BLaER1 (cell line): ENCODE measurements at regions not wholly inside any gene's neighbourhood (a gene's known extent, or its start where the extent isn't known, plus 50 kb on each side); places are given as distances from the start of the nearest gene placed in this dataset.

ENCODE experiments used
- H3K27ac ChIP-seq: shearing (Covaris generic); formaldehyde crosslinking; 2 replicates; pipeline ENCODE4 v1.8.1; 2022
- H3K27me3 ChIP-seq: shearing (Covaris generic); formaldehyde crosslinking; 2 replicates; pipeline ENCODE4 v1.8.1; 2022
- H3K36me3 ChIP-seq: shearing (Covaris generic); formaldehyde crosslinking; 2 replicates; pipeline ENCODE4 v1.8.1; 2022
- H3K4me1 ChIP-seq: shearing (Covaris generic); formaldehyde crosslinking; 2 replicates; pipeline ENCODE4 v1.8.1; 2022
- H3K4me2 ChIP-seq: shearing (Covaris generic); formaldehyde crosslinking; 2 replicates; pipeline ENCODE4 v1.8.1; 2022
- H3K4me3 ChIP-seq: shearing (Covaris generic); formaldehyde crosslinking; 2 replicates; pipeline ENCODE4 v1.8.1; 2022
- H3K9ac ChIP-seq: shearing (Covaris generic); formaldehyde crosslinking; 2 replicates; pipeline ENCODE4 v1.8.1; 2022
- H3K9me3 ChIP-seq: shearing (Covaris generic); formaldehyde crosslinking; 2 replicates; pipeline ENCODE4 v1.8.1; 2022
- H4K20me1 ChIP-seq: shearing (Covaris generic); formaldehyde crosslinking; 2 replicates; pipeline ENCODE4 v1.8.1; 2022
- Cebpa-rat ChIP-seq: shearing (Covaris generic); IDR thresholded peaks from 2 replicates; pipeline ENCODE4 v1.8.1; 2022

DNA sequence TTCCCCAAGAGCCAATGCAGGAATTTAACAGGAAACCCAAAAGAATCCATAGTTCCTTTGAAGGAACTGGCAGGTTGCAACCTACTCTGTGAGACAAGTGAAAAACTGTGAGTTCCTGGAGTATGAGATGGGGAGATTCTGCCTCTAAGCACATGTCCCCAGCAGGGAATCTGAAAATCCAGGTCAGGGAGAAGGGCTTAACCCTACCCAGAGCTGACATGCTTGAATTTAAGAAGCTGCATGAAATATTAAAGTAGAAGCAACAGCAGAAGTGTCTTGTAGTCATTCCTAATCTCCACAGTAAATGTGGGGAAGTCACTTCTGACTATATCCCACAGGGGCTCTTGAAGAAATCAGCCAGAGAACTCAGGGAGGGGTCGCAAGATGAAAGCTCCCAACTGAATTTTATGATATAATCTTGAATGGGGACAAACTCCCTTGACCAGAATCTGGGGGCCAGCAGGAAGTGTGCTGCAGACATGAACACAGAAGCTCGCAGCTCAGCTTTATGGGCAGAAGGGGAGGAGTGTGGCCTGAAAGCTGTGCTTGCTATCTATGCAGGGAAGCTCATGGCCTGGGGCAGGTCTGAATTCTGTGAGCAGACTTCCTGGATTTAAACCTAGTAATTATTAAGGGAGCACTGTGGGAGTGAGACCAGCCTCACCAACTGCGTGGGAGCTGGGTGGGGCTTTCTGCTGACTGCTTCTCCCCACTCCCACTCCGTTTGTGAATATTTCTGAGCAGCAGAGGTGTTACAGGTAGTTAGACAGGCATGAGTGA lies 184.1 kb upstream of the KYNU start:
- H3K4me3 ChIP-seq, result no peak overlapping the region
- no peak overlapping the region for H3K27ac ChIP-seq
- no peak overlapping the region for H3K4me2 ChIP-seq
- H3K9ac ChIP-seq, result no peak overlapping the region
- no peak for TF ChIP-seq Cebpa-rat
- H3K27me3 ChIP-seq, result no peaks in the 10 kb centered on the region
- H3K9me3 ChIP-seq, result no peaks in the 10 kb centered on the region
- peaks cover 26% of the 10 kb centered on the region for H3K4me1 ChIP-seq
- H4K20me1 ChIP-seq, result no peaks in the 10 kb centered on the region
- no peaks in the 10 kb centered on the region for H3K36me3 ChIP-seq

DNA sequence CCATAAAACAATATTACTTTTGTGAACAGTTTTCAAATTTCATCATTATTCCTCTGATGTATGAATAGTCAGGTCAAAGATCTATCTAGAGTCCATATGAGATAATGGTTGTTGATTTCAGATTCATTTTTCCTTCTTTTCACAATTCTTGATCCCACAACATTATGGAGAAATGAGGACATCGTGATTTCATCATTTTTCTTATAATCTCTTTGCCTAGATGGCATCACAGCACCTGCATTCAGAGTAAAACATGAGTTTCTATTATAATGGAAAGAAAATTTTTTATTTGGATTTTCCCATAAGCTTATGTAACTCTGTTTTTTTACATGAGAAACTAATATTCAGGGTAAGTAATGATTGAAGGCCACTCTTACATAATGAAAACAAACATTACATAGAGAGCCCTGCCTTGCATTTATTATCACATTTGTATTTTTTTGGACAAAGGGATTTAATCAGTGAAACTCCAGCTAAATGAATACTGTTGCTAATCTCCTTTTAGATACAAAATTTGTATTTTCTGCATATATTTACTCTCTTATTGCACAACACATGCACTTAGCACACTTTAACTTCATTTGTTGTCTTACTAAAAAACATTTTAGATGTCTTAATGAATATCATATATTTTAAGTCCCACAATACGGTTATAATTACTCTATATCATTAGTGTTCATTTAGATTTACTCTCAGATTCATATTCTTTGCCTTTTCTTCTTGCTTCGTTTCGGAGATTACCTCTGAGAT lies 188.4 kb upstream of the KYNU start:
- Histone ChIP-seq H3K27me3 (no peaks in the 10 kb centered on the region), H4K20me1 (no peaks in the 10 kb centered on the region), H3K36me3 (no peaks in the 10 kb centered on the region), H3K4me2 (no peak overlapping the region), H3K27ac (no peak overlapping the region), H3K4me3 (no peak overlapping the region), H3K9me3 (no peaks in the 10 kb centered on the region), H3K9ac (no peak overlapping the region), H3K4me1 (no peaks in the 10 kb centered on the region; the same call in 1 of the 2 replicates)
- TF ChIP-seq Cebpa-rat, result no peak

- H3K4me2 ChIP-seq, result no peak overlapping the region
- H3K27ac ChIP-seq, result no peak overlapping the region
- H3K9me3 ChIP-seq, result no peaks in the 10 kb centered on the region
- TF ChIP-seq Cebpa-rat, result no peak
- H3K27me3 ChIP-seq, result no peaks in the 10 kb centered on the region
- no peak overlapping the region for H3K4me3 ChIP-seq
- no peaks in the 10 kb centered on the region for H3K36me3 ChIP-seq
- H3K4me1 ChIP-seq, result no peaks in the 10 kb centered on the region
- H3K9ac ChIP-seq, result no peak overlapping the region
- no peaks in the 10 kb centered on the region for H4K20me1 ChIP-seq
Observed at GRCh38 chr2:142687509-142687908, 190.0 kb upstream of the KYNU start.

- no peak for TF ChIP-seq Cebpa-rat
Observed at GRCh38 chr2:142687075-142687474, 190.4 kb upstream of the KYNU start.

GRCh38 chr2:142684667-142685066 lies 192.8 kb upstream of the KYNU start:
- Histone ChIP-seq H3K4me1 (no peaks in the 10 kb centered on the region), H3K9ac (no peak overlapping the region), H3K36me3 (no peaks in the 10 kb centered on the region), H3K27me3 (no peaks in the 10 kb centered on the region), H3K4me2 (no peak overlapping the region), H4K20me1 (no peaks in the 10 kb centered on the region), H3K4me3 (no peak overlapping the region), H3K27ac (no peak overlapping the region), H3K9me3 (no peaks in the 10 kb centered on the region)
- no peak for TF ChIP-seq Cebpa-rat

More at GRCh38 chr2:142687075-142687474, 190.4 kb upstream of the KYNU start:
- Histone ChIP-seq H3K4me2 (no peak overlapping the region), H4K20me1 (no peaks in the 10 kb centered on the region), H3K9me3 (no peaks in the 10 kb centered on the region), H3K27ac (no peak overlapping the region), H3K4me3 (no peak overlapping the region), H3K36me3 (no peaks in the 10 kb centered on the region), H3K27me3 (no peaks in the 10 kb centered on the region), H3K9ac (no peak overlapping the region), H3K4me1 (no peaks in the 10 kb centered on the region)

- Histone ChIP-seq H3K27ac (no peak overlapping the region), H3K4me1 (no peaks in the 10 kb centered on the region), H3K36me3 (no peaks in the 10 kb centered on the region), H3K27me3 (no peaks in the 10 kb centered on the region), H3K9me3 (no peaks in the 10 kb centered on the region), H3K9ac (no peak overlapping the region), H3K4me2 (no peak overlapping the region), H4K20me1 (no peaks in the 10 kb centered on the region), H3K4me3 (no peak overlapping the region)
- no peak for TF ChIP-seq Cebpa-rat
Observed at GRCh38 chr2:142682528-142682927, 194.9 kb upstream of the KYNU start.

DNA sequence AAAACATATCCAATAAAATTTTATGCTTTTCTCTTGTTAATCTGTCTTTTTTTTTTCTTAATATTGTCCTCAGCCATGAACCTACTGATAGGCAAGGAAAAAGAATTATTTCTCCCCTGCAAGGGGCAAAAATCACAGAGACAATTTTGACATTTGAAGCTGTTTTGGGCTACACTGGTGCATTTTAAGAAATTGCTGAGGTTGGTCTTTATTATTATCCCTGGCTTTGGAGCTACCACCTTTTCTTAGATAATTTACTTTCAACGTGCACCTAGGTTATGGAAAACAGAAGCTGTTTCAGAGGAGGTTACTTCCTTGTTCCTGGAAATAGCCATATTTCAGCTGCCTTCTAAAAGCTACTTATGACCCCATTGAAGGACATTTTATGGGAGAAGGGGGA lies 195.5 kb upstream of the KYNU start:
- Histone ChIP-seq H3K4me3 (no peak overlapping the region), H3K9ac (no peak overlapping the region), H3K27me3 (no peaks in the 10 kb centered on the region), H3K27ac (no peak overlapping the region), H3K4me2 (no peak overlapping the region), H3K9me3 (no peaks in the 10 kb centered on the region), H3K36me3 (no peaks in the 10 kb centered on the region), H3K4me1 (no peaks in the 10 kb centered on the region), H4K20me1 (no peaks in the 10 kb centered on the region)
- no peak for TF ChIP-seq Cebpa-rat

- Histone ChIP-seq H3K4me2 (no peak overlapping the region), H3K9ac (no peak overlapping the region)
Observed at GRCh38 chr2:142678164-142678563, 199.3 kb upstream of the KYNU start.

GRCh38 chr2:142675398-142675797 lies 202.1 kb upstream of the KYNU start:
- no peaks in the 10 kb centered on the region for H3K4me1 ChIP-seq
- H3K9me3 ChIP-seq, result no peaks in the 10 kb centered on the region
- no peak overlapping the region for H3K9ac ChIP-seq
- H3K4me2 ChIP-seq, result no peak overlapping the region
- H3K27ac ChIP-seq, result no peak overlapping the region
- H3K4me3 ChIP-seq, result no peak overlapping the region
- no peaks in the 10 kb centered on the region for H3K27me3 ChIP-seq
- H4K20me1 ChIP-seq, result no peaks in the 10 kb centered on the region
- no peak for TF ChIP-seq Cebpa-rat
- no peaks in the 10 kb centered on the region for H3K36me3 ChIP-seq

More at GRCh38 chr2:142678164-142678563, 199.3 kb upstream of the KYNU start:
- H3K4me3 ChIP-seq, result no peak overlapping the region
- H3K27ac ChIP-seq, result no peak overlapping the region
- no peak for TF ChIP-seq Cebpa-rat
- H3K27me3 ChIP-seq, result no peaks in the 10 kb centered on the region
- H3K9me3 ChIP-seq, result no peaks in the 10 kb centered on the region
- no peaks in the 10 kb centered on the region for H3K4me1 ChIP-seq
- no peaks in the 10 kb centered on the region for H4K20me1 ChIP-seq
- no peaks in the 10 kb centered on the region for H3K36me3 ChIP-seq

- no peak for TF ChIP-seq Cebpa-rat
- Histone ChIP-seq H3K9ac (no peak overlapping the region), H3K27me3 (no peaks in the 10 kb centered on the region), H3K27ac (no peak overlapping the region), H3K4me3 (no peak overlapping the region), H3K4me2 (no peak overlapping the region), H3K4me1 (no peaks in the 10 kb centered on the region), H3K9me3 (no peaks in the 10 kb centered on the region), H3K36me3 (no peaks in the 10 kb centered on the region), H4K20me1 (no peaks in the 10 kb centered on the region)
Observed at GRCh38 chr2:142673836-142674235, 203.6 kb upstream of the KYNU start.
